ENCODE measurements at regions not wholly inside any gene's neighbourhood (a gene's known extent, or its start where the extent isn't known, plus 50 kb on each side); places are given as distances from the start of the nearest gene placed in this dataset.

DNA sequence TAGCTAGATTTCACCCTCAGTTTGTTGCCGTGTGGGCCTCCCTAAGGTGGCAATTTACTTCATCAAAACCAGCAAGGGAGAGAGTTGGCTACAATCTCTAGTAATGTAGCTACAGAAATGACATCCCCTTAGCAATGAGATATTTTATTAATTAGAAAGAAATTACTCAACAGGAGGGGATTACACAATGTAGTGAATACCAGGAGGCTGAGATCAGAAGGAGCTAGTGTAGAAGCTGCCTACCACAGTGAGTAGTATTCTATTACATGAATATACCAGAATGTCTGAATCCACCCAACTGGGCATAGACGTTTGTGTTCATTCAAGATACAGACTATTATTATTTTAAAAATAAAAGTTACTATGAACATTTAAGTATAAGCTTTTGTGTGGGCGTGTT is 868.2 kb upstream of the CXADR start:
- no peak for TF ChIP-seq POLR2AphosphoS5 (IDR thresholded peaks at IDR 0.05)
- TF ChIP-seq, protein P1, sequence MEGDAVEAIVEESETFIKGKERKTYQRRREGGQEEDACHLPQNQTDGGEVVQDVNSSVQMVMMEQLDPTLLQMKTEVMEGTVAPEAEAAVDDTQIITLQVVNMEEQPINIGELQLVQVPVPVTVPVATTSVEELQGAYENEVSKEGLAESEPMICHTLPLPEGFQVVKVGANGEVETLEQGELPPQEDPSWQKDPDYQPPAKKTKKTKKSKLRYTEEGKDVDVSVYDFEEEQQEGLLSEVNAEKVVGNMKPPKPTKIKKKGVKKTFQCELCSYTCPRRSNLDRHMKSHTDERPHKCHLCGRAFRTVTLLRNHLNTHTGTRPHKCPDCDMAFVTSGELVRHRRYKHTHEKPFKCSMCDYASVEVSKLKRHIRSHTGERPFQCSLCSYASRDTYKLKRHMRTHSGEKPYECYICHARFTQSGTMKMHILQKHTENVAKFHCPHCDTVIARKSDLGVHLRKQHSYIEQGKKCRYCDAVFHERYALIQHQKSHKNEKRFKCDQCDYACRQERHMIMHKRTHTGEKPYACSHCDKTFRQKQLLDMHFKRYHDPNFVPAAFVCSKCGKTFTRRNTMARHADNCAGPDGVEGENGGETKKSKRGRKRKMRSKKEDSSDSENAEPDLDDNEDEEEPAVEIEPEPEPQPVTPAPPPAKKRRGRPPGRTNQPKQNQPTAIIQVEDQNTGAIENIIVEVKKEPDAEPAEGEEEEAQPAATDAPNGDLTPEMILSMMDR (IDR thresholded peaks at IDR 0.05 in 8 of 11, conservative IDR thresholded peaks at IDR 0.05 in 3 of 11): no peak

All from spleen (tissue), 7 donors.